PFSK-1 (cell line): ENCODE measurements at regions not wholly inside any gene's neighbourhood (a gene's known extent, or its start where the extent isn't known, plus 50 kb on each side); places are given as distances from the start of the nearest gene placed in this dataset.

Source experiments
- POLR2AphosphoS5 ChIP-seq: IDR thresholded peaks from 2 replicates; pipeline ENCODE4 v1.6.1; 2012; ENCODE audit warnings: low read depth, mild to moderate bottlenecking, control low read depth, low read length, moderate library complexity
- SIN3A ChIP-seq: IDR thresholded peaks from 2 replicates; pipeline ENCODE4 v1.6.1; 2012; ENCODE audit warnings: mild to moderate bottlenecking, low read length, moderate library complexity, borderline replicate concordance; ENCODE audit not compliant: insufficient read depth
- TF ChIP-seq, protein P1 (sequence below), 2 experiments: IDR thresholded peaks; 2 replicates each; pipeline versions ENCODE4 v1.6.1 to v1.8.0; 2011 to 2012; ENCODE audit warnings: low read depth in 2 of 2, low read length in 2 of 2, control low read depth in 1 of 2, inconsistent platforms in 1 of 2, mild to moderate bottlenecking in 1 of 2, moderate library complexity in 1 of 2; ENCODE audit not compliant: insufficient read depth in 1 of 2

GRCh38 chr6:23713211-23713610 is 412.8 kb upstream of the NRSN1 start:
- TF ChIP-seq POLR2AphosphoS5 (no peak), SIN3A (no peak)
- TF ChIP-seq, protein P1, sequence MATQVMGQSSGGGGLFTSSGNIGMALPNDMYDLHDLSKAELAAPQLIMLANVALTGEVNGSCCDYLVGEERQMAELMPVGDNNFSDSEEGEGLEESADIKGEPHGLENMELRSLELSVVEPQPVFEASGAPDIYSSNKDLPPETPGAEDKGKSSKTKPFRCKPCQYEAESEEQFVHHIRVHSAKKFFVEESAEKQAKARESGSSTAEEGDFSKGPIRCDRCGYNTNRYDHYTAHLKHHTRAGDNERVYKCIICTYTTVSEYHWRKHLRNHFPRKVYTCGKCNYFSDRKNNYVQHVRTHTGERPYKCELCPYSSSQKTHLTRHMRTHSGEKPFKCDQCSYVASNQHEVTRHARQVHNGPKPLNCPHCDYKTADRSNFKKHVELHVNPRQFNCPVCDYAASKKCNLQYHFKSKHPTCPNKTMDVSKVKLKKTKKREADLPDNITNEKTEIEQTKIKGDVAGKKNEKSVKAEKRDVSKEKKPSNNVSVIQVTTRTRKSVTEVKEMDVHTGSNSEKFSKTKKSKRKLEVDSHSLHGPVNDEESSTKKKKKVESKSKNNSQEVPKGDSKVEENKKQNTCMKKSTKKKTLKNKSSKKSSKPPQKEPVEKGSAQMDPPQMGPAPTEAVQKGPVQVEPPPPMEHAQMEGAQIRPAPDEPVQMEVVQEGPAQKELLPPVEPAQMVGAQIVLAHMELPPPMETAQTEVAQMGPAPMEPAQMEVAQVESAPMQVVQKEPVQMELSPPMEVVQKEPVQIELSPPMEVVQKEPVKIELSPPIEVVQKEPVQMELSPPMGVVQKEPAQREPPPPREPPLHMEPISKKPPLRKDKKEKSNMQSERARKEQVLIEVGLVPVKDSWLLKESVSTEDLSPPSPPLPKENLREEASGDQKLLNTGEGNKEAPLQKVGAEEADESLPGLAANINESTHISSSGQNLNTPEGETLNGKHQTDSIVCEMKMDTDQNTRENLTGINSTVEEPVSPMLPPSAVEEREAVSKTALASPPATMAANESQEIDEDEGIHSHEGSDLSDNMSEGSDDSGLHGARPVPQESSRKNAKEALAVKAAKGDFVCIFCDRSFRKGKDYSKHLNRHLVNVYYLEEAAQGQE (IDR thresholded peaks at IDR 0.05; ENCODE audit: insufficient read depth in 1 of 2, low read depth in 2 of 2, low read length in 2 of 2) = no peak
